ENCODE measurements at regions not wholly inside any gene's neighbourhood (a gene's known extent, or its start where the extent isn't known, plus 50 kb on each side); places are given as distances from the start of the nearest gene placed in this dataset.
A peak's percentile ranks its signal among the peaks of the same experiment; 100 is the strongest.

GRCh38 chr21:24420689-24421088 lies 1186.6 kb downstream of the MRPL39 start:
- TF ChIP-seq POLR2AphosphoS5 (IDR thresholded peaks at IDR 0.05; ENCODE audit: low read depth, low read length) (no peak), SPI1 (IDR thresholded peaks at IDR 0.05; ENCODE audit: low read depth, low read length) (peak; percentile 92)
